PC-9 (cell line): ENCODE measurements at regions not wholly inside any gene's neighbourhood (a gene's known extent, or its start where the extent isn't known, plus 50 kb on each side); places are given as distances from the start of the nearest gene placed in this dataset.
"Not testable (repeated sequence)": the region's sequence is repeated elsewhere in the genome, so short reads cannot be mapped to it uniquely, and the experiment has no call there.

Experiments used
- BruUV-seq: library from RNA; stranded (reverse); fragments of 400-500 nt; replicated peaks from 2 replicates; lab custom pipeline; 2021; lab: Mats Ljungman, UMichigan
- CTCF ChIA-PET: fragments of 300-600 bp; sonication (Branson Sonifier 250); formaldehyde crosslinking; loops from one replicate; lab custom pipeline; 2022; ENCODE audit warnings: antibody characterized with exemption; lab: Charles Lee
- POLR2A ChIA-PET: fragments of 300-600 bp; sonication (Branson Sonifier 250); formaldehyde crosslinking; loops from one replicate; lab custom pipeline; 2022; ENCODE audit warnings: antibody characterized with exemption; ENCODE audit not compliant: unreplicated experiment; lab: Charles Lee
- DNase-seq, 2 experiments: peaks; one replicate each; pipeline versions ENCODE4 v3.0.0 to v3.0.0-alpha.2; 2015 to 2022; ENCODE audit warnings: mixed read lengths in 1 of 2
- H2AFZ ChIP-seq: fragments of 200-600 bp; sonication (generic); 2 replicates; pipeline ENCODE4 v1.8.1; 2017; ENCODE audit warnings: antibody characterized with exemption
- H3F3A ChIP-seq: fragments of 200-600 bp; sonication (generic); 2 replicates; pipeline ENCODE4 v1.8.1; 2017; ENCODE audit warnings: antibody characterized with exemption, mild to moderate bottlenecking, low read depth; ENCODE audit not compliant: insufficient read depth
- H3K27ac ChIP-seq: fragments of 200-600 bp; sonication (generic); 2 replicates; pipeline ENCODE4 v1.6.1; 2016; ENCODE audit warnings: mixed run types
- H3K27me3 ChIP-seq: fragments of 200-600 bp; sonication (generic); 2 replicates; pipeline ENCODE4 v1.6.1; 2016; ENCODE audit warnings: low read depth, mixed run types; ENCODE audit not compliant: insufficient read depth
- H3K36me3 ChIP-seq: fragments of 200-600 bp; sonication (generic); 2 replicates; pipeline ENCODE4 v1.6.1; 2016; ENCODE audit warnings: low read depth, mixed run types
- H3K4me1 ChIP-seq: fragments of 200-600 bp; sonication (generic); replicated peaks from 2 replicates; pipeline ENCODE4 v1.6.1; 2016; ENCODE audit warnings: mixed run types; ENCODE audit not compliant: insufficient read depth
- H3K4me2 ChIP-seq: fragments of 200-600 bp; sonication (generic); 2 replicates; pipeline ENCODE4 v1.6.1; 2017; ENCODE audit warnings: mixed run types
- H3K4me3 ChIP-seq: fragments of 200-600 bp; sonication (generic); 2 replicates; pipeline ENCODE4 v1.6.1; 2016; ENCODE audit warnings: mixed run types
- H3K79me2 ChIP-seq: fragments of 200-600 bp; sonication (generic); 2 replicates; pipeline ENCODE4 v1.6.1; 2017; ENCODE audit warnings: low read depth, mixed run types
- H3K9me2 ChIP-seq: fragments of 200-600 bp; sonication (generic); 2 replicates; pipeline ENCODE4 v1.8.1; 2017; ENCODE audit warnings: mild to moderate bottlenecking; ENCODE audit not compliant: insufficient read depth
- H3K9me3 ChIP-seq: fragments of 200-600 bp; sonication (generic); 2 replicates; pipeline ENCODE4 v1.8.1; 2016; ENCODE audit warnings: low read depth; ENCODE audit not compliant: insufficient read depth
- H4K20me1 ChIP-seq: fragments of 200-600 bp; sonication (generic); 2 replicates; pipeline ENCODE4 v1.8.1; 2017; ENCODE audit not compliant: insufficient read depth
- CTCF ChIP-seq: fragments of 200-600 bp; sonication (generic); conservative IDR thresholded peaks from 2 replicates; pipeline ENCODE4 v1.6.1; 2017; ENCODE audit warnings: mixed run types, antibody characterized with exemption, mild to moderate bottlenecking, moderate library complexity
- EZH2 ChIP-seq: fragments of 200-600 bp; sonication (generic); IDR thresholded peaks from 2 replicates; pipeline ENCODE4 v1.8.0; 2017; ENCODE audit warnings: antibody characterized with exemption, low read depth
- intact Hi-C: fragments of 100-400 bp; cut with micrococcal nuclease; formaldehyde crosslinking; loops from one replicate; pipeline ENCODE4 v1.10.0; 2022; ENCODE audit not compliant: unreplicated experiment

- no peaks in the 10 kb centered on the region for H4K20me1 ChIP-seq
- H3F3A ChIP-seq = peaks cover 9% of the 10 kb centered on the region; the same call in 1 of the 2 replicates
- POLR2A ChIA-PET = no interaction called here
- H3K9me3 ChIP-seq = no peaks in the 10 kb centered on the region
- TF ChIP-seq EZH2 (no peak), CTCF (no peak)
- H2AFZ ChIP-seq = no peak overlapping the region
- no peaks in the 10 kb centered on the region for H3K27me3 ChIP-seq
- H3K4me2 ChIP-seq = peak overlapping the region; percentile 21; the same call in 1 of the 2 replicates
- CTCF ChIA-PET = no interaction called here
- H3K27ac ChIP-seq = no peak overlapping the region
- H3K9me2 ChIP-seq = no peaks in the 10 kb centered on the region
- intact Hi-C loops = loop anchor here (10.0 kb wide), 1 partner anchor 221 kb away; no protein-coding TSS in a partner anchor
- H3K4me1 ChIP-seq = peaks cover 24% of the 10 kb centered on the region
- H3K79me2 ChIP-seq = no peaks in the 10 kb centered on the region
- DNase-seq = peak in 1 of 2 experiments; percentile 57
- no peak overlapping the region for H3K4me3 ChIP-seq
- no peaks in the 10 kb centered on the region for H3K36me3 ChIP-seq
- BruUV-seq = no TSS peak
Observed at GRCh38 chr6:125586074-125586473, 163.4 kb upstream of the HEY2 start.

DNA sequence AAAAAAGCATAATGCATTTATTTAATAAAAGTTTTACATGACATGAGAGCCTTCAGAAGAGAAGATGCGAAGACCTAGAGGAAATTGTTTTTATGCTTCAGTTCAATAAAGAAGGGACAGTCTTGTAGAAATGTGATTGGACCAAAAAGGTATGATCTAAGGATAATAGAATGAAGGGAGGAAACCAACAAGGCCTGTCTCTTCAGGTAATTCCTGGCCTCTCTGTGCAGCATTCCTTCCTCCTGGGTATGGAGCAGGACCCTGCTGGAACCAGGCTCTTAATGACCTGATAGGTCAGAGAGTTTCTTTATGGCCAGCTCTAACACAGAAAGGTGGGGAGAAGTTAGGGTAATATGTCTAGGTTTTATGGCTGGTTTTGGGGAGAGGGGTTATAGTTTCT, 162.8 kb upstream of the HEY2 start:
- H3F3A ChIP-seq = peaks cover 9% of the 10 kb centered on the region; the same call in 1 of the 2 replicates
- no peaks in the 10 kb centered on the region for H3K36me3 ChIP-seq
- 0 out of 2 replicates have a peak overlapping the region, but pooled peaks have one; percentile 21 for H3K4me2 ChIP-seq
- intact Hi-C loops = loop anchor here (10.0 kb wide), 1 partner anchor 222 kb away; no protein-coding TSS in a partner anchor
- H3K9me2 ChIP-seq = no peaks in the 10 kb centered on the region
- POLR2A ChIA-PET = no interaction called here
- H3K79me2 ChIP-seq = no peaks in the 10 kb centered on the region
- no peak for DNase-seq
- CTCF ChIA-PET = no interaction called here
- H3K4me3 ChIP-seq = no peak overlapping the region
- H3K27ac ChIP-seq = no peak overlapping the region
- no peaks in the 10 kb centered on the region for H4K20me1 ChIP-seq
- TF ChIP-seq EZH2 = no peak
- TF ChIP-seq CTCF = no peak
- H3K4me1 ChIP-seq = peaks cover 24% of the 10 kb centered on the region
- H2AFZ ChIP-seq = no peak overlapping the region
- H3K9me3 ChIP-seq = no peaks in the 10 kb centered on the region
- BruUV-seq = no TSS peak
- H3K27me3 ChIP-seq = no peaks in the 10 kb centered on the region

GRCh38 chr6:125587666-125588632, 161.5 kb upstream of the HEY2 start:
- no TSS peak for BruUV-seq
- Histone ChIP-seq H3K4me2 (no peak overlapping the region), H3K79me2 (no peaks in the 10 kb centered on the region), H2AFZ (no peak overlapping the region), H3K27me3 (no peaks in the 10 kb centered on the region), H4K20me1 (no peaks in the 10 kb centered on the region), H3F3A (peaks cover 9% of the 10 kb centered on the region; the same call in 1 of the 2 replicates), H3K9me2 (no peaks in the 10 kb centered on the region), H3K4me3 (no peak overlapping the region), H3K36me3 (no peaks in the 10 kb centered on the region), H3K27ac (no peak overlapping the region), H3K9me3 (no peaks in the 10 kb centered on the region), H3K4me1 (peaks cover 24% of the 10 kb centered on the region)
- DNase-seq = no peak
- intact Hi-C loops = loop anchor here (10.0 kb wide), 1 partner anchor 223 kb away; no protein-coding TSS in a partner anchor
- CTCF ChIA-PET = no interaction called here
- no peak for TF ChIP-seq EZH2
- TF ChIP-seq CTCF = no peak
- POLR2A ChIA-PET = interaction anchor here (0.7 kb wide), 1 partner anchor 710 kb away, joined by 4 read pairs; no protein-coding TSS in a partner anchor

DNA sequence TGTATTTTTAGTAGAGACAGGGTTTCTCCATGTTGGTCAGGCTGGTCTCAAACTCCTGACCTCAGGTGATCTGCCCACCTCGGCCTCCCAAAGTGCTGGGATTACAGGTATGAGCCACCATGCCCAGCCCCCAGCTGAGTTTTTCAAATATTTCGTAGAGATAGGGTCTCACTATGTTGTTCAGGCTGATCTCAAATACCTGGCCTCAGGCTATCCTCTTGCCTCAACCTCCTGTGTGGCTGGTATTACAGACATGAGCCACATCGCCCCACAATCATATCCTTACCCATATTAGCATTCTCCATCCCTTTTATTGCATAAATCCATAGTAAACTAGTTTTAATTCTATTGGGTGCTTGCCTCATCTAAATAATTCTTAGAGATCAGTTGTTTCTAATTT, 157.6 kb upstream of the HEY2 start:
- H3K9me2 ChIP-seq, DNase-seq, H3K9me3 ChIP-seq, H4K20me1 ChIP-seq, H3K27ac ChIP-seq, H3K4me1 ChIP-seq, CTCF ChIA-PET, H3K36me3 ChIP-seq, H3K4me2 ChIP-seq, H3K27me3 ChIP-seq, H3F3A ChIP-seq, intact Hi-C loops, POLR2A ChIA-PET, BruUV-seq, H3K4me3 ChIP-seq, H2AFZ ChIP-seq, H3K79me2 ChIP-seq: not testable (repeated sequence)
